ENCODE measurements at regions not wholly inside any gene's neighbourhood (a gene's known extent, or its start where the extent isn't known, plus 50 kb on each side); places are given as distances from the start of the nearest gene placed in this dataset.

- TF ChIP-seq, protein P1, sequence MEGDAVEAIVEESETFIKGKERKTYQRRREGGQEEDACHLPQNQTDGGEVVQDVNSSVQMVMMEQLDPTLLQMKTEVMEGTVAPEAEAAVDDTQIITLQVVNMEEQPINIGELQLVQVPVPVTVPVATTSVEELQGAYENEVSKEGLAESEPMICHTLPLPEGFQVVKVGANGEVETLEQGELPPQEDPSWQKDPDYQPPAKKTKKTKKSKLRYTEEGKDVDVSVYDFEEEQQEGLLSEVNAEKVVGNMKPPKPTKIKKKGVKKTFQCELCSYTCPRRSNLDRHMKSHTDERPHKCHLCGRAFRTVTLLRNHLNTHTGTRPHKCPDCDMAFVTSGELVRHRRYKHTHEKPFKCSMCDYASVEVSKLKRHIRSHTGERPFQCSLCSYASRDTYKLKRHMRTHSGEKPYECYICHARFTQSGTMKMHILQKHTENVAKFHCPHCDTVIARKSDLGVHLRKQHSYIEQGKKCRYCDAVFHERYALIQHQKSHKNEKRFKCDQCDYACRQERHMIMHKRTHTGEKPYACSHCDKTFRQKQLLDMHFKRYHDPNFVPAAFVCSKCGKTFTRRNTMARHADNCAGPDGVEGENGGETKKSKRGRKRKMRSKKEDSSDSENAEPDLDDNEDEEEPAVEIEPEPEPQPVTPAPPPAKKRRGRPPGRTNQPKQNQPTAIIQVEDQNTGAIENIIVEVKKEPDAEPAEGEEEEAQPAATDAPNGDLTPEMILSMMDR (IDR thresholded peaks at IDR 0.05): no peak
- TF ChIP-seq ZFX (IDR thresholded peaks at IDR 0.05; ENCODE audit: borderline replicate concordance): no peak
Measured at GRCh38 chr4:28232951-28233350, 1372.3 kb downstream of the STIM2 start.
